HG02970 (cell line): ENCODE measurements at regions not wholly inside any gene's neighbourhood (a gene's known extent, or its start where the extent isn't known, plus 50 kb on each side); places are given as distances from the start of the nearest gene placed in this dataset.
"Not testable (repeated sequence)": the region's sequence is repeated elsewhere in the genome, so short reads cannot be mapped to it uniquely, and the experiment has no call there.

Experiments used
- ATAC-seq: cut with Tn5 transposase; IDR thresholded peaks from one replicate; pipeline ENCODE4 v1.9.1; 2021; ENCODE audit warnings: mild to moderate bottlenecking, moderate library complexity, moderate number of reproducible peaks; ENCODE audit not compliant: unreplicated experiment, low FRiP score

DNA sequence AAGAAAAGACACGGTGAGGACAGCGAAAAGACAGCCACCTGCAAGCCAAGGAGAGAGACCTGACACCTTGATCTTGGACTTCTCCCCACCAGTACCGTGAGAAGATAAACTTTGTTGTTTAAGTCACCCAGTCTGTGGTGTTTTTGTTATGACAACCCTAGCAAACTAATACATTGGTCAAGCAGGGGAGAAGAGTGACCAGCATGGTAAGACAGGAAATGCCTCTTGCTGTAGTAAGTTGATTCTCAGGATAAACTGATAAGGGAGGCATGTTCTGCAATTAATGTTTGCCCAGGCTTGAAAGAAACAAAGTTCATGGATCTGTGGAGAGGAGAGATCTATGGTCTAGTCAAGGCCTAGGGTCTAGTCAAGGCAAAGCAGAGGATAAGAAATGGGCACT lies 801.2 kb downstream of the MAT2B start:
- no peak for ATAC-seq

- no peak for ATAC-seq
Measured at GRCh38 chr5:164312801-164313200, 807.4 kb downstream of the MAT2B start.

DNA sequence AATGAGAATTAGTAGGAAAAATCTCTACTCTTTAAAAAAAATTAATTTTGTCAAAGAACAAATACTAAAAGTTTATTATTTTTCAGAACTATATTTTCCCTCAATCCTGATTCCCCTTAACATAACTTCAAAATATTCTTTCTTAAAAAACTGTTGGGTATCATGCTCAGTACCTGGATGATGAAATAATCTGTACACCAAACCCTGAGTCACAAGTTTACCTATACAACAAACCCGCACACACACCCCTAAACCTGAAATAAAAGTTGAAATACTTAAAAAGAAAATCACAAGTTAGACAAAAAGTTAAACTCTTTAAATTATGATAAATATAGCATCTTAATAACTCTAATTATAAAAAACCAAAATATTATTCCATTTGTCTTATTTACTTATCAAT lies 812.3 kb downstream of the MAT2B start:
- no peak for ATAC-seq

- no peak for ATAC-seq
Measured at GRCh38 chr5:164319161-164319560, 813.7 kb downstream of the MAT2B start.

DNA sequence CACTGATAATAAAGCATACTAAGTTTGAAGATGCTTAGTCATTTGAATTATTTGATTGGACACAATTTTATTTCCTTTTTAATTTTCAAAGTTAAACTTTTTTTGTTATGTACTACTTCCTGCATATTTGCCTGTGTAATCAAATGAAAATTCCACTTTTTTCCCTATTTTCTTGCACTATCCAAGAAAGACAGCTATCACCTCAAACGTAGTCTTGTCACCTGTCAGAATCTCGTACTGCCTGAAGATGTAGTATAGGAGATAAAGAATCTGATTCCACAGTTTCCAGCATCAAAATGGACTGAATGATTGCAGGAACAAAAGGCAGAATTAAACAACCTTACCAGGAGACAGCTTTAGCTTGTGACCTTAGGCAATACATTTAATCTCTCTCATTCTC lies 818.8 kb downstream of the MAT2B start:
- ATAC-seq, result no peak

GRCh38 chr5:164326219-164326618 lies 820.8 kb downstream of the MAT2B start:
- ATAC-seq, result no peak

DNA sequence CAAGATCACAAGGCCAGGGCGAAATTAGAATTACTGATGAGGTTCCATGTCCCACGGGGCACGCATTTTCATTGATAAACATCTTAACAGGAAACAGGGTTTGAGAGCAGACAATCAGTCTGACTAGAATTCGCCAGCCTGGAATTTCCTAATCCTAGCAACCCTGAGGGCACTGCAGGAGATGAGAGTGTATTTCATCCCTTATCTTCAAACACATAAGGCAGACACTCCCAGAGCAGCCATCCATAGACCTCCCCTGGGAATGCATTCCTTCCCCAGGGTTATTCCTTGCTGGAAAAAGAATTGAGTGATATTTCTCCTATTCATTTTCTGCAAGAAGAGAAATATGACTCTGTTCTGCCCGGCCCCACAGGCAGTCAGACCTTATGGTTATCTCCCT lies 821.7 kb downstream of the MAT2B start:
- ATAC-seq, result not testable (repeated sequence)

- no peak for ATAC-seq
Measured at GRCh38 chr5:164332349-164333196, 827.2 kb downstream of the MAT2B start.

DNA sequence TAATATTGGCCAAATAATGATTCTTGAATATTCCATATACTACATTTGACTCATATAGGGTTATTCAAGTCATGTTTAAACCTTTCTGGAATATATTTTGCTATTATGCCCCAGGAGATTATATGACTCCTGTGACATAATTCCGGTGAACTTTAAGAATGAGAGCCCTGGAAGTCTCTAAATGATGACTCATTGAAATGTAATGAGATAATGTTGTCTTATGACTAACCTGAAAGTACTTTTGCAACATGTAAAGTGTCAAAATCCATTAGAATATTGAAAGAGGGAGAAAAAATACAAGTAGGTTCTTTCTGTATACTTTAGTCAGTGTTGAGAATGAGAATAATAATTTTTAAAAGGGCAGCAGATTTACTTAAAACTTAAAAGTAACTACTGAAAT lies 830.4 kb downstream of the MAT2B start:
- no peak for ATAC-seq

GRCh38 chr5:164336276-164336675 lies 830.9 kb downstream of the MAT2B start:
- ATAC-seq, result no peak

GRCh38 chr5:164336906-164337305 lies 831.5 kb downstream of the MAT2B start:
- no peak for ATAC-seq

GRCh38 chr5:164341056-164341619 lies 835.7 kb downstream of the MAT2B start:
- ATAC-seq, result no peak

DNA sequence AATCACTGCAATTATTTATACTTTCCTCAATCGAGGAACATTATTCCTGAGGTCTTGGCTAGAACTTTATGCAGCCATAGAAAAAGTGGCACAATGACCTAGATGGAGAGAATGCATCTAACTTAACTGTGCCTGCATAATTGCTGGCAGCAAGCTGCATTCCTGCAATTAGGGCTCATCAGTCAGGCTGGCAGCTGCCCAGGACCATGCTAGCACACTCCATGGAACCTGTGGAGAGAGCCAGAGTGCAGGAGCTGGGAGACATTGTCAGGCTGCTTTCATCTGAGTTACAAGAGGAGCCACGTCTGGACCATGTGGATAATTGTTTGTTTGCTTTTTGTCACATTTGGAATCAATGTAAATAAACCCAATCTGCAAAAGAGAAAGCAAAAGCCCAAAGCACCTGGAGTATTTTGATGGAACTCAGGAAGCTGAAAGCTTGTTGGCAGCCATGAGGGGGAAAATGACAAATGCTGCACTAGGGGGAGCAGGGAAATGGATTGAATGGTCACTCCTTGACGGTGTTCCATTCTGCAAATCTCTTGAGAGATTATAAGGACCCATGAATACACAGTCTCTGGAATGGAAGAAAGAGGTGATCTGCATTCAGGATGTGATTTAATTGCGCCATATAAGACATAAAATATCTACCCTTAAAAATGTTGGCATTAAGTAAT lies 839.9 kb downstream of the MAT2B start:
- ATAC-seq, result no peak

GRCh38 chr5:164345853-164346252 lies 840.4 kb downstream of the MAT2B start:
- ATAC-seq, result no peak

DNA sequence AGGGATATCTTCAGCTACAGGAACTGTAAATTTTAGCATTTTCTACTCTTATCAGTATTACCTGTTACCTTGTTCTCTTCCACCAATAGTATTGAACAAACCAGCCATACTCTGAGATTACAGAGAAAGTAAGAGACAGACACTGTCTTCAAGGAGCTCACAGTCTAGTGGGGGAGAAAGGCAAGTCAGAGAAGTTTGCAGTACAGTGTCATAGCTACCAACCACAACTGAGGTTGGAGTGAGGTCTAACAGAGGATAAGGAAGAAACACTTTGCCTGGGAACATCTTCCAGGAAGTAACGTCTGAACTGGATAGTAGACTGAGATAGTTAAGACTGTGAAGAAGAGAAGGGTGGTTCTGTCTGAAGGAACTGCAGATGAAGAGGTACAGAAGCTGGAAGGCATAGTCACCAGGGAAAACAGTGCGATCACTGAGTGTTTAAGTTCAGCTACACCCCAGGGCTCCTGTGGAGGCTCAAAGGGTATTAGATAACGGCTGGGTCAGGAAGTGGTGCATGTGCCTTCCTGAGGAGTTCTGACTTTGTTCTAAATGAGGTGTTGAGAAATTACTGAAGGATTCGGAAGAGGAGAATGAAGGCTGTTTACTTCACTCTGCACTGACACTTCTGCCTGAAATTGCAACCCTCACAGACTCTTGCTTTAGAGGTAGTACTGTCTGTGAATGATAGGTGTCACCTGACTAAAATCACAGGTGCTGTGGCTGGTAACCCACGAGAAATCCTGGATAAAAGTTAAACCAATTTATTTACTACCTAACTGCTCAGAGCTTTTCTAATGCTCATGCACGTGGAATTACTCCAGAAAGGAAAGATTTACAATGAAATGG lies 841.6 kb downstream of the MAT2B start:
- ATAC-seq, result no peak

- no peak for ATAC-seq
Measured at GRCh38 chr5:164350236-164350635, 844.8 kb downstream of the MAT2B start.

DNA sequence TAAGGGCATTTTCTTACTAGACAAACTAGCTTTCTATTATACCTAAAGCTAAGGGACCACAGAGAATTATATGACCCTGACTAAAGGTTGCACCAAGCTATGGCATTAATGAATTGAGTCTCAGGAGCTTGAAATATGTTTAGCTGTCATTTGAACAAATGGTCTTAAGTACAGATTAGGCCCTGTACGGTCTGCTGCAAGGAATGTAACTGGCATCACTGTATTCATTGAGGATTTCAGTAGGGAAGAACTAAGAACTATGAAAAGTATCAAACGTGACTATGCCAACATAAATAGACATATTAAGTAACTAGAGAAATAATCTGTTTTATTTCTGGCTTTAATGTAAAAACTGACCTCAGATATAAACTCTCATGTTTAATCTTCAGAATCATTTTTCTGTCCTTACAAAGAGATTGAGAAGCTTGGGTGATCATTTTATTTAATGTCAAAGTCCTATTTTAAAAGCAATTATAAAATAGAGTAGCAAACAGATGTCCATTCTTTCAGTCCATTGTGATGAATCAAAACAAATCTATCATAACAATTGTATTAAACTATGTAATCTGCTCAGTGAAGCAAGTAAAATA lies 845.9 kb downstream of the MAT2B start:
- ATAC-seq, result no peak

GRCh38 chr5:164352695-164353094 lies 847.3 kb downstream of the MAT2B start:
- ATAC-seq, result no peak

DNA sequence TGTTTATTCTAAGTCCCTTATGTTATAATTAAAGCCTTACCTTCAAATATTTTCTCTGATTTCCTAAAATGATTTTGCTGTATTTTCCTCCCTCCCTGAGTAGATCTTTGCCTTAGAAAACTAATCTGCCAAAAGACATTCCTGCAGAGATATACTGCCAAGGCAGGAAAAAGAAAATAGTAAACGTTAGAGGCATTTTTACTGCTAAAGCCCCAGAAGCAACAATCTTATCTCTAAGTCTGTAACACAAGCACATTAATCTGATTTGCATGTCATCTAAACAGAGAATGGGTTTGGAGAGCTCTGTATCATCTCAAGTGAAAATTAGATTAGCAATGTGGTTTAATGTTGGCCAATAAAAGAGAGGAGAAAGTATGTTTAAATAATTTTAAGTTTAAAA lies 847.7 kb downstream of the MAT2B start:
- no peak for ATAC-seq

- ATAC-seq, result no peak
Measured at GRCh38 chr5:164354139-164354751, 848.8 kb downstream of the MAT2B start.
